Liver (tissue), 8 donors: ENCODE measurements at regions not wholly inside any gene's neighbourhood (a gene's known extent, or its start where the extent isn't known, plus 50 kb on each side); places are given as distances from the start of the nearest gene placed in this dataset.

ENCODE experiments used
- DNase-seq: peaks from one replicate; pipeline ENCODE4 v3.0.0-alpha.2; 2017; ENCODE audit warnings: low spot score
- H3K27ac ChIP-seq, 2 donors: one replicate each; pipeline ENCODE4 v1.7.0; 2013; ENCODE audit warnings: inconsistent platforms in 2 of 2, low read length in 2 of 2, control low read depth in 1 of 2, low read depth in 1 of 2, mild to moderate bottlenecking in 1 of 2
- H3K27me3 ChIP-seq, 4 donors: one replicate each; pipeline versions ENCODE4 v1.6.1 to v1.7.0; 2013; ENCODE audit warnings: low read length in 3 of 4, inconsistent platforms in 1 of 4, mild to moderate bottlenecking in 1 of 4, moderate library complexity in 1 of 4; ENCODE audit not compliant: control insufficient read depth in 4 of 4, insufficient read depth in 4 of 4
- H3K36me3 ChIP-seq, 4 donors: one replicate each; pipeline versions ENCODE4 v1.6.1 to v1.7.0; 2013; ENCODE audit warnings: low read length in 3 of 4, mild to moderate bottlenecking in 3 of 4, low read depth in 1 of 4, moderate library complexity in 1 of 4; ENCODE audit not compliant: control insufficient read depth in 4 of 4, insufficient read depth in 3 of 4
- H3K4me1 ChIP-seq, 4 donors: one replicate each; pipeline versions ENCODE4 v1.6.1 to v1.7.0; 2013; ENCODE audit warnings: low read length in 3 of 4, mild to moderate bottlenecking in 3 of 4, moderate library complexity in 1 of 4; ENCODE audit not compliant: control insufficient read depth in 4 of 4, insufficient read depth in 4 of 4
- H3K4me3 ChIP-seq, 3 donors: one replicate each; pipeline versions ENCODE4 v1.6.1 to v1.7.0; 2013; ENCODE audit warnings: low read length in 3 of 3, control low read depth in 1 of 3, low read depth in 1 of 3, mild to moderate bottlenecking in 1 of 3
- H3K9ac ChIP-seq, 2 donors: one replicate each; pipeline ENCODE4 v1.7.0; 2013; ENCODE audit warnings: low read length in 2 of 2, mild to moderate bottlenecking in 2 of 2, moderate library complexity in 2 of 2, control low read depth in 1 of 2, low read depth in 1 of 2
- H3K9me3 ChIP-seq, 4 donors: one replicate each; pipeline versions ENCODE4 v1.6.1 to v1.7.0; 2013; ENCODE audit warnings: low read length in 3 of 4; ENCODE audit not compliant: control insufficient read depth in 4 of 4
- ATF3 ChIP-seq: IDR thresholded peaks from 2 replicates; pipeline ENCODE4 v1.6.1; 2016; ENCODE audit warnings: antibody characterized with exemption
- FOXA2 ChIP-seq: IDR thresholded peaks from 2 replicates; pipeline ENCODE4 v1.6.1; 2016; ENCODE audit warnings: antibody characterized with exemption
- HNF4A ChIP-seq, 2 donors: conservative IDR thresholded peaks; 2 replicates each; pipeline ENCODE4 v1.6.1; 2016; ENCODE audit warnings: antibody characterized with exemption in 2 of 2, mild to moderate bottlenecking in 2 of 2
- HNF4G ChIP-seq: IDR thresholded peaks from 2 replicates; pipeline ENCODE4 v1.6.1; 2016; ENCODE audit warnings: antibody characterized with exemption
- JUND ChIP-seq, 2 donors: IDR thresholded peaks; 2 replicates each; pipeline ENCODE4 v1.6.1; 2016; ENCODE audit warnings: antibody characterized with exemption in 2 of 2
- MAX ChIP-seq: IDR thresholded peaks from 2 replicates; pipeline ENCODE4 v1.6.1; 2016; ENCODE audit warnings: antibody characterized with exemption
- REST ChIP-seq: IDR thresholded peaks from 2 replicates; pipeline ENCODE4 v1.6.1; 2016; ENCODE audit warnings: antibody characterized with exemption, mild to moderate bottlenecking
- RXRA ChIP-seq, 2 donors: IDR thresholded peaks; 2 replicates each; pipeline ENCODE4 v1.6.1; 2017 to 2018; ENCODE audit warnings: antibody characterized with exemption in 2 of 2, mild to moderate bottlenecking in 1 of 2
- SP1 ChIP-seq: IDR thresholded peaks from 2 replicates; pipeline ENCODE4 v1.6.1; 2018; ENCODE audit warnings: antibody characterized with exemption, mild to moderate bottlenecking
- TAF1 ChIP-seq: conservative IDR thresholded peaks from 2 replicates; pipeline ENCODE4 v1.6.1; 2016; ENCODE audit warnings: antibody characterized with exemption, mild to moderate bottlenecking
- YY1 ChIP-seq: IDR thresholded peaks from 2 replicates; pipeline ENCODE4 v1.6.1; 2016; ENCODE audit warnings: antibody characterized with exemption, mild to moderate bottlenecking
- ZBTB33 ChIP-seq: IDR thresholded peaks from 2 replicates; pipeline ENCODE4 v1.6.1; 2016; ENCODE audit warnings: antibody characterized with exemption
- WGBS: extraction: QIAGEN DNeasy Blood & Tissue Kit; methylation state at CpG from one replicate; pipeline ENCODE4 v1.1.7; 2013; 5-methylcytosine and 5-hydroxymethylcytosine counted together
- TF ChIP-seq, protein P1 (sequence below): fragments of 150-350 bp; IDR thresholded peaks from 2 replicates; pipeline ENCODE4 v1.5.1; 2017; ENCODE audit warnings: improper control_type of control experiment, low read depth, low read length; ENCODE audit not compliant: missing input control
- donor health status: healthy.
- donor health status: healthy.
- donor health status: healthy.
- donor health status: healthy.
- donor health status: healthy.

DNA sequence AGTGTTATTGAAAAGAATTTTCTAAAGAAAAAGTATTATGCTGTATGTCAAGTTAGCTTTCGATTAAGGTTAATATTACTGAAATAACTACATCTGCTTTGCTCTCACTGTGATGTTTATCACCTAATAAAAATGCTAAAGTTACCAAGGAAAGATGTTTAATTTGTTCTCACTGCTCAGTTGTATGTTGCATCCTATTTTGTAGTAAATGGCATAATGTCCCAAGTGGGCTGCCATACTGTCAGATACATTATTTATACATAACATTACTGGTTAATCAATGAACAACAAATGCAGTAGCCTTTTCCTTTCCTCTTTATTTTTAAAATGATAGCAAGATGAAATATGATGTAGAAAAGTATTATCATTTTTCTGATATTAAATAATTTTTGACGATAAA is 226.3 kb upstream of the DACH1 start:
- WGBS: 90% methylated on average over 2 of the region's 2 CpGs
- H3K9ac ChIP-seq: no peak overlapping the region
- no peaks in the 10 kb centered on the region for H3K36me3 ChIP-seq
- peaks cover 0 to 2% (median 0%) of the 10 kb centered on the region in 4 donors for H3K27me3 ChIP-seq
- H3K4me1 ChIP-seq: no peaks in the 10 kb centered on the region
- no peak overlapping the region for H3K27ac ChIP-seq
- H3K9me3 ChIP-seq: no peaks in the 10 kb centered on the region
- TF ChIP-seq HNF4A (conservative IDR thresholded peaks at IDR 0.05): no peak
- no peak overlapping the region for H3K4me3 ChIP-seq
- no peak for DNase-seq

- H3K27ac ChIP-seq: no peak overlapping the region
- no peaks in the 10 kb centered on the region for H3K4me1 ChIP-seq
- H3K36me3 ChIP-seq: no peaks in the 10 kb centered on the region
- no peak overlapping the region for H3K9ac ChIP-seq
- H3K4me3 ChIP-seq: no peak overlapping the region
- no peak for DNase-seq
- no peaks in the 10 kb centered on the region for H3K9me3 ChIP-seq
- TF ChIP-seq ATF3: no peak
- TF ChIP-seq RXRA (IDR thresholded peaks at IDR 0.05): no peak
- TF ChIP-seq HNF4A (conservative IDR thresholded peaks at IDR 0.05): no peak
- no peak for TF ChIP-seq JUND (IDR thresholded peaks at IDR 0.05)
- TF ChIP-seq SP1: no peak
- no peaks in the 10 kb centered on the region for H3K27me3 ChIP-seq
- WGBS: 77% methylated on average over 3 of the region's 3 CpGs
Measured at GRCh38 chr13:72074663-72075062, 207.7 kb upstream of the DACH1 start.

DNA sequence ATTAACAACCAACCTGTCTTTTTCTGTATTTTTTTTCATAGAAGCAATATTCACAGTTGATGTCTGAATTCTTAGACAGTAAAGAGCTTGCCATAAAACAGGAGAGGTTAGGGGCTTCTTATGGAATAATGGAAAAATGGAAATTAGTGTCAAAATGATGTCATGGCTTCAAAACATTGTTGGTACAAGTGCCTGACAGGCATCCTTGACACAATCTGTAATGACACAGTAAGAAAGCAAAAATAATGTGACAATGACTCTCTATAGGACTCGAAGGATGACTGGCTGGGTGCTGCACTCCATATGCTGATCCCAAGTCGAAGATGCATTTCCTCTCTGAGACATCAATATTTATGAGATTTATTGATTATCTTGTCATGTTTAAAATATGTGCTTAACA is 205.3 kb upstream of the DACH1 start:
- no peak for DNase-seq
- Histone ChIP-seq H3K4me3 (no peak overlapping the region), H3K27me3 (no peaks in the 10 kb centered on the region), H3K4me1 (no peaks in the 10 kb centered on the region), H3K9ac (no peak overlapping the region), H3K36me3 (no peaks in the 10 kb centered on the region), H3K9me3 (no peaks in the 10 kb centered on the region), H3K27ac (no peak overlapping the region)
- WGBS: 64% methylated on average over 2 of the region's 2 CpGs
- no peak for TF ChIP-seq HNF4G

DNA sequence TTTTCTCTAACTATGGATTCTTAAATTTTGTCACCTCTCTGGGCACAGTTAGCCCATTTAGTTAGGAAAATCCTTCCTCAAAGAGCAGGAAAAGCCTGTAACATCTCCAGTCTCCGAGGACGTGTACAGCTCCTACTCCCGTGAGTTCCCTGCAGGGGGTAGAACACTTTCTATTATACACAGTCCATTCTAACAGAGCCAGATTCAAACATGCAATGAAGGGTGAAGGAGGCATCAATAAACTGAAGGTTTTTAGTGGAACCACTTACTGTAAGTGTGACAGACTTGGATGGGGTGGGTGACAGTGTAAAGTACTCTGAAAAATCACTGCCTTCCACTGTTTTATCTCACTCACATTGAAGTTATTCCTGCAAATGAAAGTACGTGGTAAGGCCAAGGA is 204.7 kb upstream of the DACH1 start:
- H3K4me1 ChIP-seq: no peaks in the 10 kb centered on the region
- H3K9ac ChIP-seq: no peak overlapping the region
- no peaks in the 10 kb centered on the region for H3K27me3 ChIP-seq
- H3K27ac ChIP-seq: no peak overlapping the region
- TF ChIP-seq HNF4A (conservative IDR thresholded peaks at IDR 0.05) (no peak), MAX (no peak), ZBTB33 (no peak), HNF4G (no peak), ATF3 (no peak), FOXA2 (no peak), YY1 (no peak), JUND (IDR thresholded peaks at IDR 0.05) (no peak), REST (no peak), TAF1 (no peak)
- TF ChIP-seq, protein P1, sequence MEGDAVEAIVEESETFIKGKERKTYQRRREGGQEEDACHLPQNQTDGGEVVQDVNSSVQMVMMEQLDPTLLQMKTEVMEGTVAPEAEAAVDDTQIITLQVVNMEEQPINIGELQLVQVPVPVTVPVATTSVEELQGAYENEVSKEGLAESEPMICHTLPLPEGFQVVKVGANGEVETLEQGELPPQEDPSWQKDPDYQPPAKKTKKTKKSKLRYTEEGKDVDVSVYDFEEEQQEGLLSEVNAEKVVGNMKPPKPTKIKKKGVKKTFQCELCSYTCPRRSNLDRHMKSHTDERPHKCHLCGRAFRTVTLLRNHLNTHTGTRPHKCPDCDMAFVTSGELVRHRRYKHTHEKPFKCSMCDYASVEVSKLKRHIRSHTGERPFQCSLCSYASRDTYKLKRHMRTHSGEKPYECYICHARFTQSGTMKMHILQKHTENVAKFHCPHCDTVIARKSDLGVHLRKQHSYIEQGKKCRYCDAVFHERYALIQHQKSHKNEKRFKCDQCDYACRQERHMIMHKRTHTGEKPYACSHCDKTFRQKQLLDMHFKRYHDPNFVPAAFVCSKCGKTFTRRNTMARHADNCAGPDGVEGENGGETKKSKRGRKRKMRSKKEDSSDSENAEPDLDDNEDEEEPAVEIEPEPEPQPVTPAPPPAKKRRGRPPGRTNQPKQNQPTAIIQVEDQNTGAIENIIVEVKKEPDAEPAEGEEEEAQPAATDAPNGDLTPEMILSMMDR: no peak
- H3K36me3 ChIP-seq: no peaks in the 10 kb centered on the region
- 54% methylated on average over 4 of the region's 4 CpGs for WGBS
- H3K9me3 ChIP-seq: no peaks in the 10 kb centered on the region
- H3K4me3 ChIP-seq: no peak overlapping the region
- DNase-seq: no peak
